ENCODE measurements at regions not wholly inside any gene's neighbourhood (a gene's known extent, or its start where the extent isn't known, plus 50 kb on each side); places are given as distances from the start of the nearest gene placed in this dataset.

DNA sequence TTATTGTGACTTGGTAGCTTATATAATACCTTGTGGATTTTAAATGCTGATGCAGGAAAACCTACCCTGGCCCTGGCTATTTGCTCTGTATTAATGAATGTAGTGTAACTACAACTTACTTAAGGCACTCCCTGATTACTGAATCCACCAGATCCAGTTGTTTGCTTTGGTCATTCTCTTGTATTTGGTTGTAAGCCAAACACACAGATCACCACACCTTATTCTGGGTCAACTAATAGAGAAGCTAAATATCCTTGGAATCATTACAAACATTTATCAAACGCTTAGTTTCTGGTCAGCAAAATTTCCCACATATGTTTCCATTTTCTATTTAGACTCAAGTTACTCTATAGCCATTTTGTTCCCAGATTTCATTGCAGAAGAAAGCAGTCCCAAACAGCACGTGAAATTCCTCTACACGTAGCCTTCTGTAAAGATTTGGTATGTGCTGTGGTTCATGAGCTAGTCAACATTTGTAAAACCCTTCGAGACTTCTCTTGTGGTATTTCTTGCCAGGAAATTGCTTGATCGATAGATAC lies 322.6 kb downstream of the MEX3B start:
- TF ChIP-seq, protein P1, sequence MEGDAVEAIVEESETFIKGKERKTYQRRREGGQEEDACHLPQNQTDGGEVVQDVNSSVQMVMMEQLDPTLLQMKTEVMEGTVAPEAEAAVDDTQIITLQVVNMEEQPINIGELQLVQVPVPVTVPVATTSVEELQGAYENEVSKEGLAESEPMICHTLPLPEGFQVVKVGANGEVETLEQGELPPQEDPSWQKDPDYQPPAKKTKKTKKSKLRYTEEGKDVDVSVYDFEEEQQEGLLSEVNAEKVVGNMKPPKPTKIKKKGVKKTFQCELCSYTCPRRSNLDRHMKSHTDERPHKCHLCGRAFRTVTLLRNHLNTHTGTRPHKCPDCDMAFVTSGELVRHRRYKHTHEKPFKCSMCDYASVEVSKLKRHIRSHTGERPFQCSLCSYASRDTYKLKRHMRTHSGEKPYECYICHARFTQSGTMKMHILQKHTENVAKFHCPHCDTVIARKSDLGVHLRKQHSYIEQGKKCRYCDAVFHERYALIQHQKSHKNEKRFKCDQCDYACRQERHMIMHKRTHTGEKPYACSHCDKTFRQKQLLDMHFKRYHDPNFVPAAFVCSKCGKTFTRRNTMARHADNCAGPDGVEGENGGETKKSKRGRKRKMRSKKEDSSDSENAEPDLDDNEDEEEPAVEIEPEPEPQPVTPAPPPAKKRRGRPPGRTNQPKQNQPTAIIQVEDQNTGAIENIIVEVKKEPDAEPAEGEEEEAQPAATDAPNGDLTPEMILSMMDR (IDR thresholded peaks at IDR 0.05), result no peak
- TF ChIP-seq POLR2AphosphoS5 (IDR thresholded peaks at IDR 0.05; ENCODE audit: low read depth, low read length), result no peak
- TF ChIP-seq TCF7L2 (IDR thresholded peaks at IDR 0.05; ENCODE audit: low read depth, low read length), result no peak
- TF ChIP-seq SIN3A (IDR thresholded peaks at IDR 0.05; ENCODE audit: borderline replicate concordance, insufficient read depth, low read depth, low read length), result no peak
